Endothelial cell of umbilical vein (primary cell): ENCODE measurements at regions not wholly inside any gene's neighbourhood (a gene's known extent, or its start where the extent isn't known, plus 50 kb on each side); places are given as distances from the start of the nearest gene placed in this dataset.

Experiments
- BruUV-seq: library from RNA; stranded (reverse); fragments of 400-500 nt; replicated peaks from 2 replicates; lab custom pipeline; 2021; lab: Mats Ljungman, UMichigan
- CTCF ChIA-PET: fragments of 300-600, 350-600 bp; sonication (Branson Sonifier 250); formaldehyde crosslinking; loops from one replicate; lab custom pipeline; 2021; ENCODE audit warnings: antibody characterized with exemption, inconsistent platforms; lab: Charles Lee
- POLR2A ChIA-PET: fragments of 300-600, 350-600 bp; sonication (Branson Sonifier 250); formaldehyde crosslinking; loops from one replicate; lab custom pipeline; 2021; ENCODE audit warnings: antibody characterized with exemption, inconsistent platforms; lab: Charles Lee
- DNase-seq: peaks from one replicate; pipeline ENCODE4 v3.0.0-alpha.2; 2011; ENCODE audit warnings: low read depth, low spot score
- FAIRE-seq: peaks from 2 replicates; lab custom pipeline; 2011; peaks lifted over from hg19 to GRCh38; lab: Jason Lieb, UNC
- H2AFZ ChIP-seq: 2 replicates; pipeline ENCODE4 v1.6.0; 2012; ENCODE audit warnings: low read depth, low read length, control low read depth, inconsistent platforms
- H3K27ac ChIP-seq: 2 replicates; pipeline ENCODE4 v1.5.1; 2011; ENCODE audit warnings: low read depth, mild to moderate bottlenecking, control low read depth, low read length, moderate library complexity; ENCODE audit not compliant: insufficient read depth
- H3K27me3 ChIP-seq, 2 experiments: 2 replicates each; pipeline versions ENCODE4 v1.6.0 to v1.6.1; 2011; ENCODE audit warnings: low read length in 2 of 2, mixed read lengths in 1 of 2; ENCODE audit not compliant: control insufficient read depth in 2 of 2, insufficient read depth in 2 of 2
- H3K36me3 ChIP-seq, 2 experiments: 2 replicates in 1 of 2; 3 replicates in 1 of 2; pipeline ENCODE4 v1.5.1; 2011; ENCODE audit warnings: low read length in 2 of 2, mild to moderate bottlenecking in 1 of 2, moderate library complexity in 1 of 2; ENCODE audit not compliant: control insufficient read depth in 2 of 2, insufficient read depth in 2 of 2; ENCODE audit errors: extremely low read depth in 1 of 2
- H3K4me1 ChIP-seq: 3 replicates; pipeline ENCODE4 v1.5.1; 2011; ENCODE audit warnings: mild to moderate bottlenecking, low read length; ENCODE audit not compliant: control insufficient read depth, insufficient read depth; ENCODE audit errors: extremely low read depth
- H3K4me2 ChIP-seq: 2 replicates; pipeline ENCODE4 v1.6.1; 2011; ENCODE audit warnings: low read length, control low read depth, mixed read lengths; ENCODE audit not compliant: insufficient read depth
- H3K4me3 ChIP-seq, 3 experiments: fragments of 200-600 bp in 1 of 3; sonication (generic), shearing (Covaris generic) in 1 of 3; replicated peaks in 1 of 3; 2 replicates each; pipeline ENCODE4 v1.5.1; 2011 to 2016; ENCODE audit warnings: control low read depth in 3 of 3, low read length in 3 of 3, mild to moderate bottlenecking in 2 of 3, inconsistent platforms in 1 of 3, low read depth in 1 of 3, moderate library complexity in 1 of 3; ENCODE audit not compliant: insufficient read depth in 1 of 3
- H3K79me2 ChIP-seq: 2 replicates; pipeline ENCODE4 v1.6.0; 2012; ENCODE audit warnings: low read length, inconsistent platforms; ENCODE audit not compliant: control insufficient read depth, insufficient read depth
- H3K9ac ChIP-seq: replicated peaks from 2 replicates; pipeline ENCODE3; 2011; ENCODE audit warnings: low read length, control low read depth; ENCODE audit not compliant: insufficient read depth; ENCODE audit errors: extremely low read depth
- H3K9me1 ChIP-seq: replicated peaks from 3 replicates; pipeline ENCODE4 v1.6.0; 2011; ENCODE audit warnings: mild to moderate bottlenecking, low read length; ENCODE audit not compliant: control insufficient read depth, insufficient read depth; ENCODE audit errors: extremely low read depth
- H3K9me3 ChIP-seq: replicated peaks from 2 replicates; pipeline ENCODE4 v1.5.1; 2012; ENCODE audit warnings: low read length, inconsistent platforms; ENCODE audit not compliant: control insufficient read depth, insufficient read depth
- H4K20me1 ChIP-seq: replicated peaks from 2 replicates; pipeline ENCODE3; 2011; ENCODE audit warnings: mild to moderate bottlenecking, low read length; ENCODE audit not compliant: control insufficient read depth, insufficient read depth; ENCODE audit errors: extremely low read depth
- EZH2 ChIP-seq: IDR thresholded peaks from 2 replicates; pipeline ENCODE4 v1.6.1; 2012; ENCODE audit warnings: borderline replicate concordance, low read depth, mild to moderate bottlenecking, moderate library complexity, low read length, inconsistent platforms; ENCODE audit not compliant: severe bottlenecking
- FOS ChIP-seq: IDR thresholded peaks from 2 replicates; pipeline ENCODE4 v1.6.1; 2011; ENCODE audit warnings: mild to moderate bottlenecking, low read length, moderate library complexity, borderline replicate concordance; ENCODE audit not compliant: insufficient read depth
- GATA2 ChIP-seq: IDR thresholded peaks from 2 replicates; pipeline ENCODE4 v1.7.0; 2011; ENCODE audit warnings: low read depth, mild to moderate bottlenecking, moderate library complexity, mixed read lengths, low read length; ENCODE audit not compliant: insufficient read length, insufficient read depth
- JUN ChIP-seq: IDR thresholded peaks from 2 replicates; pipeline ENCODE4 v1.6.1; 2011; ENCODE audit warnings: borderline replicate concordance, low read depth; ENCODE audit not compliant: insufficient read length, insufficient read depth
- MYC ChIP-seq: IDR thresholded peaks from one replicate; pipeline ENCODE4 v1.6.1; 2011; ENCODE audit warnings: mild to moderate bottlenecking, low read depth, low read length
- POLR2A ChIP-seq: IDR thresholded peaks from 2 replicates; pipeline ENCODE4 v1.6.1; 2012; ENCODE audit warnings: low read depth, mild to moderate bottlenecking, control low read depth, low read length
- POLR2AphosphoS5 ChIP-seq: IDR thresholded peaks from 2 replicates; pipeline ENCODE4 v1.6.1; 2012; ENCODE audit warnings: low read depth, mild to moderate bottlenecking, control low read depth, low read length, moderate library complexity; ENCODE audit not compliant: insufficient read depth
- dilution Hi-C: fragments of 300-500 bp; cut with MboI; formaldehyde crosslinking; loops from one replicate; pipeline ENCODE4 v1.15.0; 2019; ENCODE audit warnings: low sequenced_read_pairs; ENCODE audit not compliant: extremely low pct_ligation_motif_present
- intact Hi-C: fragments of 100-400 bp; cut with micrococcal nuclease; formaldehyde crosslinking; loops from one replicate; pipeline ENCODE4 v1.10.0; 2022
- TF ChIP-seq, protein P1 (sequence below): IDR thresholded peaks from 2 replicates; pipeline ENCODE4 v1.6.1; 2011; ENCODE audit not compliant: insufficient read depth, insufficient read length
- TF ChIP-seq, protein P2 (sequence below), 2 donors: IDR thresholded peaks; 1 replicate in 1 of 2; 2 replicates in 1 of 2; pipeline ENCODE4 v1.5.1; 2011; ENCODE audit warnings: low read length in 2 of 2, mild to moderate bottlenecking in 2 of 2, moderate library complexity in 2 of 2, control low read depth in 1 of 2, inconsistent platforms in 1 of 2, low read depth in 1 of 2; ENCODE audit not compliant: insufficient read depth in 1 of 2; ENCODE audit errors: extremely low read depth in 1 of 2

DNA sequence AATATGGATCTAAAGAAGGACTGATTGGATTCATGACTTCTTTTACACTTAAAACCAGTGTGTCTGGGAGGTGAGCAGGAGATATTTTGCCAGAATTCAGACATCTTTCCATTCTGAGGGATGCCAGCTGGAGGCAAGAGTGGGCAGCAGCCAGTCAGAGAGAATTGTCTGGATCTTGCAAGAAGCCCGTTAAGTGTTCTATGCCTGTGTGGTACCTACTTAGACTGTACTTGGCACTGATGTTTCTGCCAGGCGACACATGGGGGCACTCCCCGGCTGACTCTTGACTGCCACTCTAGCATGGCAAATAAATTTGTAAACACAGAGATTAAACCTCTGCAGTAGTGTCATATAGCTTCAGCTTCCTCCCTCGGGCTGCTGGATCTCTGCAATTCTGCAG is 247.7 kb downstream of the UTP18 start:
- Histone ChIP-seq H3K27ac (no peak overlapping the region), H3K27me3 (no peaks in the 10 kb centered on the region), H3K9me3 (no peaks in the 10 kb centered on the region), H3K9me1 (no peaks in the 10 kb centered on the region), H3K4me2 (no peak overlapping the region), H3K9ac (no peak overlapping the region), H2AFZ (no peak overlapping the region), H3K79me2 (no peaks in the 10 kb centered on the region), H3K4me3 (no peak overlapping the region), H3K36me3 (no peaks in the 10 kb centered on the region), H3K4me1 (no peaks in the 10 kb centered on the region), H4K20me1 (no peaks in the 10 kb centered on the region)
- intact Hi-C loops (no loop called here), dilution Hi-C loops (no loop called here)
- no TSS peak for BruUV-seq
- TF ChIP-seq POLR2AphosphoS5 (no peak), FOS (no peak), GATA2 (no peak), POLR2A (no peak), MYC (no peak), EZH2 (no peak), JUN (no peak)
- TF ChIP-seq, protein P1, sequence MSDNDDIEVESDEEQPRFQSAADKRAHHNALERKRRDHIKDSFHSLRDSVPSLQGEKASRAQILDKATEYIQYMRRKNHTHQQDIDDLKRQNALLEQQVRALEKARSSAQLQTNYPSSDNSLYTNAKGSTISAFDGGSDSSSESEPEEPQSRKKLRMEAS, result no peak
- TF ChIP-seq, protein P2, sequence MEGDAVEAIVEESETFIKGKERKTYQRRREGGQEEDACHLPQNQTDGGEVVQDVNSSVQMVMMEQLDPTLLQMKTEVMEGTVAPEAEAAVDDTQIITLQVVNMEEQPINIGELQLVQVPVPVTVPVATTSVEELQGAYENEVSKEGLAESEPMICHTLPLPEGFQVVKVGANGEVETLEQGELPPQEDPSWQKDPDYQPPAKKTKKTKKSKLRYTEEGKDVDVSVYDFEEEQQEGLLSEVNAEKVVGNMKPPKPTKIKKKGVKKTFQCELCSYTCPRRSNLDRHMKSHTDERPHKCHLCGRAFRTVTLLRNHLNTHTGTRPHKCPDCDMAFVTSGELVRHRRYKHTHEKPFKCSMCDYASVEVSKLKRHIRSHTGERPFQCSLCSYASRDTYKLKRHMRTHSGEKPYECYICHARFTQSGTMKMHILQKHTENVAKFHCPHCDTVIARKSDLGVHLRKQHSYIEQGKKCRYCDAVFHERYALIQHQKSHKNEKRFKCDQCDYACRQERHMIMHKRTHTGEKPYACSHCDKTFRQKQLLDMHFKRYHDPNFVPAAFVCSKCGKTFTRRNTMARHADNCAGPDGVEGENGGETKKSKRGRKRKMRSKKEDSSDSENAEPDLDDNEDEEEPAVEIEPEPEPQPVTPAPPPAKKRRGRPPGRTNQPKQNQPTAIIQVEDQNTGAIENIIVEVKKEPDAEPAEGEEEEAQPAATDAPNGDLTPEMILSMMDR (IDR thresholded peaks at IDR 0.05; ENCODE audit: extremely low read depth in 1 of 2, insufficient read depth in 1 of 2, low read depth in 1 of 2, low read length in 2 of 2), result no peak
- DNase-seq (no peak), FAIRE-seq (no peak)
- CTCF ChIA-PET, result no interaction called here
- POLR2A ChIA-PET, result no interaction called here
